ENCODE measurements at regions not wholly inside any gene's neighbourhood (a gene's known extent, or its start where the extent isn't known, plus 50 kb on each side); places are given as distances from the start of the nearest gene placed in this dataset.

DNA sequence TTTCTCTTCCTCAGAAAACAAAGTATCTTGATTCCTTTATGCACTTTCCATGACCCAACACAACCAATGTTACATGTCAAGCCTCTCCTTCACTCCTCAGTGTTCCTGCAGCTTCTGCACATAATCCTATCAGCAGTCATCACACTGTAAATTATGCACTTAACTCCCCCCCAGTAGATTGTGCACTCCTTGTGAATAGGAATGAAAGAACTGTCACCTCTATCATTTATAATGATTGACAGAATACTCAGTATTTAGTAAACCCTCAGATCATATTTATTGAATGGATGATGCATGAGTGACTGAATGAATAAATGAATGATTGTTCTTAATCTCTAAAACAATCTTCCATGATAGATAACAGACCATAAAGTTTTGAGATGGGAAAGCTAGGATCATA is 253.3 kb downstream of the HS3ST1 start:
- Histone ChIP-seq H3K27ac (ENCODE audit: insufficient read depth, low read length) (no peak overlapping the region), H4K91ac (ENCODE audit: insufficient read depth, low read depth, low read length) (no peak overlapping the region), H3K4me1 (ENCODE audit: control insufficient read depth, insufficient read depth, low read length) (no peaks in the 10 kb centered on the region), H3K56ac (ENCODE audit: extremely low read depth, insufficient read depth, low read length) (no peak overlapping the region), H3K23ac (ENCODE audit: low read depth, low read length) (no peak overlapping the region), H3K79me1 (ENCODE audit: low read depth in 1 of 2, low read length in 2 of 2) (no peaks in the 10 kb centered on the region), H4K5ac (ENCODE audit: low read depth, low read length) (no peak overlapping the region), H2BK5ac (ENCODE audit: low read depth, low read length, poor library complexity, severe bottlenecking) (no peak overlapping the region), H2AFZ (replicated peaks; ENCODE audit: low read length, poor library complexity) (no peak overlapping the region), H4K8ac (ENCODE audit: low read depth in 2 of 2, low read length in 2 of 2) (no peak overlapping the region), H3K9me3 (ENCODE audit: control insufficient read depth, insufficient read depth, low read length) (peaks cover 8% of the 10 kb centered on the region), H2BK20ac (ENCODE audit: low read depth, low read length) (no peak overlapping the region), H3K4me3 (ENCODE audit: insufficient read depth, low read depth, low read length) (no peak overlapping the region), H3K18ac (ENCODE audit: low read depth, low read length) (no peak overlapping the region), H3K9me1 (ENCODE audit: insufficient read depth, low read length) (no peaks in the 10 kb centered on the region), H4K20me1 (ENCODE audit: insufficient read depth, low read length) (no peaks in the 10 kb centered on the region), H2BK15ac (ENCODE audit: low read depth, low read length) (no peak overlapping the region), H3K4me2 (ENCODE audit: low read depth, low read length) (no peak overlapping the region), H3K4ac (ENCODE audit: low read depth, low read length) (no peak overlapping the region), H2AK5ac (ENCODE audit: low read depth, low read length) (no peak overlapping the region), H3K14ac (replicated peaks; ENCODE audit: low read depth, low read length) (no peak overlapping the region), H2AK9ac (replicated peaks; ENCODE audit: low read depth, low read length, poor library complexity) (no peak overlapping the region), H3K9ac (ENCODE audit: low read depth, low read length) (no peak overlapping the region), H2BK120ac (ENCODE audit: low read depth, low read length) (no peak overlapping the region), H3K27me3 (ENCODE audit: control insufficient read depth, insufficient read depth, low read length) (no peaks in the 10 kb centered on the region), H3K36me3 (ENCODE audit: control insufficient read depth, insufficient read depth, low read length) (no peaks in the 10 kb centered on the region)
- no peak for ATAC-seq (ENCODE audit: low read depth)
- TF ChIP-seq CEBPB (IDR thresholded peaks at IDR 0.05; ENCODE audit: low read depth, low read length): no peak
- TF ChIP-seq, protein P1, sequence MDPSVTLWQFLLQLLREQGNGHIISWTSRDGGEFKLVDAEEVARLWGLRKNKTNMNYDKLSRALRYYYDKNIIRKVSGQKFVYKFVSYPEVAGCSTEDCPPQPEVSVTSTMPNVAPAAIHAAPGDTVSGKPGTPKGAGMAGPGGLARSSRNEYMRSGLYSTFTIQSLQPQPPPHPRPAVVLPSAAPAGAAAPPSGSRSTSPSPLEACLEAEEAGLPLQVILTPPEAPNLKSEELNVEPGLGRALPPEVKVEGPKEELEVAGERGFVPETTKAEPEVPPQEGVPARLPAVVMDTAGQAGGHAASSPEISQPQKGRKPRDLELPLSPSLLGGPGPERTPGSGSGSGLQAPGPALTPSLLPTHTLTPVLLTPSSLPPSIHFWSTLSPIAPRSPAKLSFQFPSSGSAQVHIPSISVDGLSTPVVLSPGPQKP (IDR thresholded peaks at IDR 0.05; ENCODE audit: borderline replicate concordance, low read depth, low read length): no peak
- TF ChIP-seq RCOR1 (IDR thresholded peaks at IDR 0.05; ENCODE audit: insufficient replicate concordance, low read length): no peak
- no peak for TF ChIP-seq RFX5 (IDR thresholded peaks at IDR 0.05; ENCODE audit: low read depth, low read length)
- no peak for TF ChIP-seq SMC3 (IDR thresholded peaks at IDR 0.05; ENCODE audit: low read depth, low read length)
- TF ChIP-seq, protein P2, sequence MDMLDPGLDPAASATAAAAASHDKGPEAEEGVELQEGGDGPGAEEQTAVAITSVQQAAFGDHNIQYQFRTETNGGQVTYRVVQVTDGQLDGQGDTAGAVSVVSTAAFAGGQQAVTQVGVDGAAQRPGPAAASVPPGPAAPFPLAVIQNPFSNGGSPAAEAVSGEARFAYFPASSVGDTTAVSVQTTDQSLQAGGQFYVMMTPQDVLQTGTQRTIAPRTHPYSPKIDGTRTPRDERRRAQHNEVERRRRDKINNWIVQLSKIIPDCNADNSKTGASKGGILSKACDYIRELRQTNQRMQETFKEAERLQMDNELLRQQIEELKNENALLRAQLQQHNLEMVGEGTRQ (IDR thresholded peaks at IDR 0.05; ENCODE audit: low read depth, low read length): no peak
- TF ChIP-seq MAFK (IDR thresholded peaks at IDR 0.05; ENCODE audit: low read depth, low read length): no peak
- TF ChIP-seq MAZ (IDR thresholded peaks at IDR 0.05; ENCODE audit: borderline replicate concordance, low read depth, low read length): no peak
- TF ChIP-seq, protein P3, sequence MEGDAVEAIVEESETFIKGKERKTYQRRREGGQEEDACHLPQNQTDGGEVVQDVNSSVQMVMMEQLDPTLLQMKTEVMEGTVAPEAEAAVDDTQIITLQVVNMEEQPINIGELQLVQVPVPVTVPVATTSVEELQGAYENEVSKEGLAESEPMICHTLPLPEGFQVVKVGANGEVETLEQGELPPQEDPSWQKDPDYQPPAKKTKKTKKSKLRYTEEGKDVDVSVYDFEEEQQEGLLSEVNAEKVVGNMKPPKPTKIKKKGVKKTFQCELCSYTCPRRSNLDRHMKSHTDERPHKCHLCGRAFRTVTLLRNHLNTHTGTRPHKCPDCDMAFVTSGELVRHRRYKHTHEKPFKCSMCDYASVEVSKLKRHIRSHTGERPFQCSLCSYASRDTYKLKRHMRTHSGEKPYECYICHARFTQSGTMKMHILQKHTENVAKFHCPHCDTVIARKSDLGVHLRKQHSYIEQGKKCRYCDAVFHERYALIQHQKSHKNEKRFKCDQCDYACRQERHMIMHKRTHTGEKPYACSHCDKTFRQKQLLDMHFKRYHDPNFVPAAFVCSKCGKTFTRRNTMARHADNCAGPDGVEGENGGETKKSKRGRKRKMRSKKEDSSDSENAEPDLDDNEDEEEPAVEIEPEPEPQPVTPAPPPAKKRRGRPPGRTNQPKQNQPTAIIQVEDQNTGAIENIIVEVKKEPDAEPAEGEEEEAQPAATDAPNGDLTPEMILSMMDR (conservative IDR thresholded peaks at IDR 0.05; ENCODE audit: low read depth, low read length): no peak
- TF ChIP-seq MXI1 (IDR thresholded peaks at IDR 0.05; ENCODE audit: borderline replicate concordance, low read depth, low read length): no peak
- DNase-seq: no peak
- CTCF ChIA-PET: no interaction called here
- intact Hi-C loops (cut with micrococcal nuclease): no loop called here
- dilution Hi-C loops (cut with HindIII; ENCODE audit: low sequenced_read_pairs, unreplicated experiment): no loop called here
- POLR2A ChIA-PET (ENCODE audit: unreplicated experiment): no interaction called here
- BruUV-seq (replicated peaks): no TSS peak
- in situ Hi-C loops (cut with MboI; ENCODE audit: low sequenced_read_pairs): no loop called here

All from IMR-90 (cell line).